KMS-11 (cell line): ENCODE measurements at regions not wholly inside any gene's neighbourhood (a gene's known extent, or its start where the extent isn't known, plus 50 kb on each side); places are given as distances from the start of the nearest gene placed in this dataset.

Experiments used
- H2AFZ ChIP-seq: fragments of 200-600 bp; sonication (generic); 2 replicates; pipeline ENCODE4 v1.6.1; 2016; ENCODE audit warnings: antibody characterized with exemption, mixed run types, low read depth
- H3K27ac ChIP-seq: fragments of 200-600 bp; sonication (generic); 2 replicates; pipeline ENCODE4 v1.6.1; 2016; ENCODE audit warnings: mild to moderate bottlenecking, mixed run types
- H3K27me3 ChIP-seq: fragments of 200-600 bp; sonication (generic); 2 replicates; pipeline ENCODE4 v1.6.1; 2017; ENCODE audit warnings: mild to moderate bottlenecking, low read depth, mixed run types, moderate library complexity; ENCODE audit not compliant: insufficient read depth
- H3K36me3 ChIP-seq: fragments of 200-600 bp; sonication (generic); 2 replicates; pipeline ENCODE4 v1.6.1; 2017; ENCODE audit warnings: mild to moderate bottlenecking, mixed run types; ENCODE audit not compliant: insufficient read depth
- H3K4me1 ChIP-seq: fragments of 200-600 bp; sonication (generic); 2 replicates; pipeline ENCODE4 v1.6.1; 2016; ENCODE audit warnings: mild to moderate bottlenecking, low read depth, mixed run types; ENCODE audit not compliant: poor library complexity, severe bottlenecking
- H3K4me2 ChIP-seq: fragments of 200-600 bp; sonication (generic); 2 replicates; pipeline ENCODE4 v1.7.0; 2016; ENCODE audit warnings: mild to moderate bottlenecking, mixed run types
- H3K4me3 ChIP-seq: fragments of 200-600 bp; sonication (generic); IDR thresholded peaks from 2 replicates; pipeline ENCODE4 v1.6.1; 2017; ENCODE audit warnings: low read depth, low read length, mixed read lengths; ENCODE audit not compliant: insufficient read depth
- H3K79me2 ChIP-seq: fragments of 200-600 bp; sonication (generic); 2 replicates; pipeline ENCODE4 v1.6.1; 2016; ENCODE audit warnings: low read depth, mixed run types; ENCODE audit not compliant: insufficient read depth
- H3K9ac ChIP-seq: fragments of 200-600 bp; sonication (generic); 2 replicates; pipeline ENCODE4 v1.6.1; 2016; ENCODE audit warnings: mild to moderate bottlenecking, mixed run types
- H4K20me1 ChIP-seq: fragments of 200-600 bp; sonication (generic); 2 replicates; pipeline ENCODE4 v1.6.1; 2016; ENCODE audit warnings: mild to moderate bottlenecking, mixed run types; ENCODE audit not compliant: insufficient read depth
- CTCF ChIP-seq: fragments of 200-600 bp; sonication (generic); conservative IDR thresholded peaks from 2 replicates; pipeline ENCODE4 v1.6.1; 2017; ENCODE audit warnings: low read depth, mild to moderate bottlenecking, antibody characterized with exemption, low read length, moderate library complexity, mixed read lengths

- Histone ChIP-seq H2AFZ (no peak overlapping the region), H3K4me1 (no peaks in the 10 kb centered on the region), H3K79me2 (no peaks in the 10 kb centered on the region), H3K4me3 (no peak overlapping the region), H4K20me1 (no peaks in the 10 kb centered on the region), H3K36me3 (no peaks in the 10 kb centered on the region), H3K4me2 (no peak overlapping the region), H3K27me3 (no peaks in the 10 kb centered on the region), H3K9ac (no peak overlapping the region), H3K27ac (no peak overlapping the region)
- no peak for TF ChIP-seq CTCF
These were observed 610.0 kb downstream of the KCNJ3 start for GRCh38 chr2:155308367-155309009.

GRCh38 chr2:155301221-155301620 is 602.7 kb downstream of the KCNJ3 start:
- H4K20me1 ChIP-seq = no peaks in the 10 kb centered on the region
- no peaks in the 10 kb centered on the region for H3K4me1 ChIP-seq
- H3K9ac ChIP-seq = no peak overlapping the region
- no peak for TF ChIP-seq CTCF
- no peaks in the 10 kb centered on the region for H3K36me3 ChIP-seq
- no peak overlapping the region for H3K4me2 ChIP-seq
- no peaks in the 10 kb centered on the region for H3K79me2 ChIP-seq
- no peak overlapping the region for H2AFZ ChIP-seq
- no peak overlapping the region for H3K4me3 ChIP-seq
- H3K27ac ChIP-seq = no peak overlapping the region
- H3K27me3 ChIP-seq = no peaks in the 10 kb centered on the region

DNA sequence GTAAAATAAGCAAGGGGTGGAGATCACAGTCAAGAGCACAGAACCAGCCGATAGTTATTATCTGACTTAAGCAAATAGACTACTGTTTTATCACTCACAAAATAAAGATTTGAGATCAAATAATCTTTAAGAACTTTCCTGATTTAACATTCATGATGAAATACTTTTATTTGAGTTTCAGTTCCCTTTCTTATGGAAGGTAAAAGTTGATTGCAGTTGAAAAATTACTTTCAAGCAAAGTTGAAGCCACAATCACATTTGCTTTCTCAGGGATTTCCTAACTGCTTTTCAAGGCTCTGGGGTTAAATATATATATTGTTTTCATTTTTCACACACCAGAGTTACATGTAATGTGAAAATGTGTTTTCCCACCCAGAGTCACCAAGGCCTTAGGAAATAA is 599.5 kb downstream of the KCNJ3 start:
- H3K27me3 ChIP-seq = no peaks in the 10 kb centered on the region
- H4K20me1 ChIP-seq = no peaks in the 10 kb centered on the region
- H3K4me3 ChIP-seq = no peak overlapping the region
- H2AFZ ChIP-seq = no peak overlapping the region
- H3K9ac ChIP-seq = no peak overlapping the region
- H3K4me1 ChIP-seq = no peaks in the 10 kb centered on the region
- no peaks in the 10 kb centered on the region for H3K79me2 ChIP-seq
- TF ChIP-seq CTCF = no peak
- no peak overlapping the region for H3K4me2 ChIP-seq
- H3K36me3 ChIP-seq = no peaks in the 10 kb centered on the region
- H3K27ac ChIP-seq = no peak overlapping the region

DNA sequence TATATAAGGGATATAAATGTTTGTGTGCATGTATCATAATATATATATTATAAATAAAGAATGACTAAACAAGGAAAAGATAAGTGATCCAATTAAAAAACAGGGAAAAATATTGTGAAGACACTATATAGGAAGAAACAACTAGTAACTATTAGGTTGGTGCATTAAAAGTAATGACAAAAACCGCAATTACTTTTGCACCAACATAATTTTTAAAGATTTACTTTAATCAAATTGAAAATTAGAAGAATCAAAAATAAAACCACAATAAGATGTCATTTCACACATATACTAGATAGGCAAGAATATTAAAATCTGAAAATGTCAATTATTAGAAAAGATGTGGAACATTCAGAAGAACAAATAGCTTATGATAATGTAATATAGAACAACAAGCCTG is 595.9 kb downstream of the KCNJ3 start:
- no peaks in the 10 kb centered on the region for H3K79me2 ChIP-seq
- H3K27ac ChIP-seq = no peak overlapping the region
- no peak overlapping the region for H2AFZ ChIP-seq
- TF ChIP-seq CTCF = no peak
- no peaks in the 10 kb centered on the region for H3K27me3 ChIP-seq
- no peaks in the 10 kb centered on the region for H3K4me1 ChIP-seq
- no peak overlapping the region for H3K4me2 ChIP-seq
- no peak overlapping the region for H3K4me3 ChIP-seq
- no peaks in the 10 kb centered on the region for H3K36me3 ChIP-seq
- H3K9ac ChIP-seq = no peak overlapping the region
- H4K20me1 ChIP-seq = no peaks in the 10 kb centered on the region
